RWPE2 (cell line): ENCODE measurements at regions not wholly inside any gene's neighbourhood (a gene's known extent, or its start where the extent isn't known, plus 50 kb on each side); places are given as distances from the start of the nearest gene placed in this dataset.
"Not testable (repeated sequence)": the region's sequence is repeated elsewhere in the genome, so short reads cannot be mapped to it uniquely, and the experiment has no call there.

Experiments used
- ATAC-seq: fragments of 200-7000 bp; cut with Tn5 transposase; 3 replicates; pipeline ENCODE4 v1.9.1; 2021; ENCODE audit warnings: low read depth
- DNase-seq: peaks from one replicate; pipeline ENCODE4 v3.0.0-alpha.2; 2020; ENCODE audit warnings: low spot score
- H3K27ac ChIP-seq: fragments of 450-650 bp; 2 replicates; pipeline ENCODE4 v1.5.1; 2017; ENCODE audit warnings: mild to moderate bottlenecking; ENCODE audit not compliant: poor library complexity, severe bottlenecking
- H3K27me3 ChIP-seq: fragments of 250-450 bp; sonication (Bioruptor Pico); 2 replicates; pipeline ENCODE4 v1.5.1; 2021; ENCODE audit warnings: mild to moderate bottlenecking, moderate library complexity; ENCODE audit not compliant: insufficient read depth, poor library complexity, severe bottlenecking
- H3K36me3 ChIP-seq: fragments of 250-450 bp; sonication (Bioruptor Pico); 2 replicates; pipeline ENCODE4 v1.5.1; 2020; ENCODE audit warnings: low read depth, mild to moderate bottlenecking, moderate library complexity
- H3K4me1 ChIP-seq: fragments of 250-450 bp; sonication (Bioruptor Pico); 2 replicates; pipeline ENCODE4 v1.5.1; 2021; ENCODE audit warnings: mild to moderate bottlenecking, moderate library complexity; ENCODE audit not compliant: insufficient read depth, poor library complexity, severe bottlenecking
- H3K4me3 ChIP-seq: fragments of 250-450 bp; sonication (Bioruptor Pico); 2 replicates; pipeline ENCODE4 v1.5.1; 2021; ENCODE audit warnings: mild to moderate bottlenecking, moderate library complexity; ENCODE audit not compliant: severe bottlenecking
- H3K9me3 ChIP-seq: fragments of 250-450 bp; sonication (Bioruptor Pico); 2 replicates; pipeline ENCODE4 v1.5.1; 2021; ENCODE audit warnings: mild to moderate bottlenecking, moderate library complexity; ENCODE audit not compliant: severe bottlenecking
- CTCF ChIP-seq: fragments of 450-650 bp; IDR thresholded peaks from one replicate; pipeline ENCODE4 v1.5.1; 2017; ENCODE audit warnings: mild to moderate bottlenecking, moderate library complexity; ENCODE audit not compliant: poor library complexity, severe bottlenecking

- Histone ChIP-seq H3K9me3 (no peaks in the 10 kb centered on the region), H3K27me3 (no peaks in the 10 kb centered on the region), H3K27ac (no peak overlapping the region), H3K4me3 (no peak overlapping the region), H3K4me1 (no peaks in the 10 kb centered on the region), H3K36me3 (no peaks in the 10 kb centered on the region)
- no peak for DNase-seq
- TF ChIP-seq CTCF, result no peak
- ATAC-seq, result no peak
Measured at GRCh38 chrX:85569096-85569495, 189.6 kb upstream of the POF1B start.

DNA sequence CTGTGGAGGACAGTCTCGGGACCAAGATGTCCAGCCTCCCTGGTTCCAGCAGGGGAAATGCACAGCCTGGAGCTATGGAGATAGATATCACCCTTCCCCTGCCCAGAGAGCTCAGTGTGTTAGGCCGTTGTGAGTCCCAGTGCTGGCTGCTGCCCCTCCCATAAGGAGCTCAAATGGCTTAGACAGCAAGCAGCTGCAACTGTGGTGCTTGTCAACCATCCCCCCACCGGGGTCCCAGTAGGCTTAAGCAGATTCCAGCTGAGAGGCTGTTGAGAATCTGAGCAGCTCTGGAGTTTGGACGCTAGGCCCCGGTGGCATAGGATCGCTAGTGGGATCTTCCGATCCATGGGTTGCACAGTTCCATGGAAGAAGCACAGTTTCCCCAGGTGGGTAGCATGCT, 181.8 kb upstream of the POF1B start:
- Histone ChIP-seq H3K4me3 (no peak overlapping the region), H3K9me3 (no peaks in the 10 kb centered on the region), H3K36me3 (no peaks in the 10 kb centered on the region), H3K27ac (no peak overlapping the region), H3K27me3 (no peaks in the 10 kb centered on the region), H3K4me1 (no peaks in the 10 kb centered on the region)
- no peak for TF ChIP-seq CTCF
- DNase-seq (no peak), ATAC-seq (no peak)

GRCh38 chrX:85544609-85545008, 165.1 kb upstream of the POF1B start:
- H3K36me3 ChIP-seq, result no peaks in the 10 kb centered on the region
- no peak overlapping the region for H3K4me3 ChIP-seq
- peak; percentile 60 for TF ChIP-seq CTCF
- ATAC-seq, result no peak
- no peaks in the 10 kb centered on the region for H3K9me3 ChIP-seq
- DNase-seq, result no peak
- H3K4me1 ChIP-seq, result no peaks in the 10 kb centered on the region
- no peak overlapping the region for H3K27ac ChIP-seq
- no peaks in the 10 kb centered on the region for H3K27me3 ChIP-seq

- no peak overlapping the region for H3K27ac ChIP-seq
Measured at GRCh38 chrX:85543866-85544265, 164.4 kb upstream of the POF1B start.

DNA sequence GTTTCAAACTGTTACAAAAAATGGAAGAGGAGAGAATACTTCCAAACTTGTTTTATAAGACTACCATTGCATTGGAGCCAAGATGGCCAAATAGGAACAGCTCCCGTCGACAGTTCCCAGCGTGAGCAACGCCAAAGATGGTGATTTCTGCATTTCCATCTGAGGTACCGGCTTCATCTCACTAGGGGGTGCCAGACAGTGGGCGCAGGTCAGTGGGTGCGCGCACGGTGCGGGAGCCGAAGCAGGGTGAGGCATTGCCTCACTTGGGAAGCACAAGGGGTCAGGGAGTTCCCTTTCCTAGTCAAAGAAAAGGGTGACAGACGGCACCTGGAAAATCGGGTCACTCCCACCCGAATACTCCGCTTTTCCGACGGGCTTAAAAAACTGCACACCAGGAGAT, 149.7 kb upstream of the POF1B start:
- H3K4me1 ChIP-seq, ATAC-seq, DNase-seq, H3K9me3 ChIP-seq, H3K27ac ChIP-seq, H3K27me3 ChIP-seq, H3K4me3 ChIP-seq, H3K36me3 ChIP-seq: not testable (repeated sequence)

More at GRCh38 chrX:85543866-85544265, 164.4 kb upstream of the POF1B start:
- TF ChIP-seq CTCF, result no peak
- DNase-seq, result no peak
- Histone ChIP-seq H3K4me3 (no peak overlapping the region), H3K27me3 (no peaks in the 10 kb centered on the region), H3K9me3 (no peaks in the 10 kb centered on the region), H3K36me3 (no peaks in the 10 kb centered on the region), H3K4me1 (no peaks in the 10 kb centered on the region)
- ATAC-seq, result no peak
